ENCODE measurements at regions not wholly inside any gene's neighbourhood (a gene's known extent, or its start where the extent isn't known, plus 50 kb on each side); places are given as distances from the start of the nearest gene placed in this dataset.
A peak's percentile ranks its signal among the peaks of the same experiment; 100 is the strongest.

- no peak for DNase-seq
Measured at GRCh38 chr5:54927097-54927746, 58.2 kb downstream of the ESM1 start.

GRCh38 chr5:54924487-54924886 is 60.9 kb downstream of the ESM1 start:
- DNase-seq, result no peak

GRCh38 chr5:54917323-54917722 is 68.1 kb downstream of the ESM1 start:
- no peak for DNase-seq

- DNase-seq, result no peak
Measured at GRCh38 chr5:54915466-54916027, 69.8 kb downstream of the ESM1 start.

GRCh38 chr5:54912021-54912420 is 73.4 kb downstream of the ESM1 start:
- DNase-seq, result no peak

- DNase-seq, result no peak
Measured at GRCh38 chr5:54909911-54910870, 75.2 kb downstream of the ESM1 start.

- no peak for DNase-seq
Measured at GRCh38 chr5:54908774-54909525, 76.4 kb downstream of the ESM1 start.

- peak; percentile 66 for DNase-seq
Measured at GRCh38 chr5:54905942-54906537, 79.4 kb downstream of the ESM1 start.

GRCh38 chr5:54905246-54905795 is 80.1 kb downstream of the ESM1 start:
- no peak for DNase-seq

GRCh38 chr5:54904425-54904824 is 81.0 kb downstream of the ESM1 start:
- no peak for DNase-seq

- DNase-seq, result no peak
Measured at GRCh38 chr5:54902791-54903473, 82.5 kb downstream of the ESM1 start.

GRCh38 chr5:54900984-54901725 is 84.2 kb downstream of the ESM1 start:
- no peak for DNase-seq

GRCh38 chr5:54897001-54897400 is 88.4 kb downstream of the ESM1 start:
- no peak for DNase-seq

GRCh38 chr5:54895816-54896341 is 89.5 kb downstream of the ESM1 start:
- no peak for DNase-seq

- no peak for DNase-seq
Measured at GRCh38 chr5:54894957-54895815, 90.2 kb downstream of the ESM1 start.

GRCh38 chr5:54889826-54890225 is 95.6 kb downstream of the ESM1 start:
- DNase-seq, result no peak

- no peak for DNase-seq
Measured at GRCh38 chr5:54887663-54888062, 97.7 kb downstream of the ESM1 start.

- DNase-seq, result no peak
Measured at GRCh38 chr5:54886866-54887265, 98.5 kb downstream of the ESM1 start.

GRCh38 chr5:54885636-54886035 is 99.8 kb downstream of the ESM1 start:
- no peak for DNase-seq

- no peak for DNase-seq
Measured at GRCh38 chr5:54884195-54884536, 101.2 kb downstream of the ESM1 start.

Measured in activated gamma-delta T cell treated with Interleukin-2 at 50 U/mL for 16 hours (primary cell).